Esophagus squamous epithelium (tissue), 4 donors: ENCODE measurements at regions not wholly inside any gene's neighbourhood (a gene's known extent, or its start where the extent isn't known, plus 50 kb on each side); places are given as distances from the start of the nearest gene placed in this dataset.

Experiments used
- CTCF ChIP-seq, 6 experiments: fragments of 450-650 bp in 4 of 6; fragments of 200-600 bp in 2 of 6; sonication (generic) in 2 of 6; IDR thresholded peaks; one replicate each; pipeline ENCODE4 v1.5.1; 2016 to 2019; ENCODE audit warnings: antibody characterized with exemption in 6 of 6, mild to moderate bottlenecking in 4 of 6, moderate library complexity in 4 of 6
- POLR2A ChIP-seq, 4 donors: fragments of 450-650 bp; IDR thresholded peaks; one replicate each; pipeline ENCODE4 v1.6.1; 2017; ENCODE audit warnings: antibody characterized with exemption in 4 of 4, mild to moderate bottlenecking in 4 of 4, moderate library complexity in 3 of 4

- TF ChIP-seq CTCF (IDR thresholded peaks at IDR 0.05) (no peak), POLR2A (IDR thresholded peaks at IDR 0.05) (no peak)
These were observed 315.8 kb upstream of the DDHD1 start for GRCh38 chr14:53468876-53469275.
